H54 (cell line): ENCODE measurements at regions not wholly inside any gene's neighbourhood (a gene's known extent, or its start where the extent isn't known, plus 50 kb on each side); places are given as distances from the start of the nearest gene placed in this dataset.

Source experiments
- DNase-seq: peaks from one replicate; pipeline ENCODE4 v3.0.0; 2011; ENCODE audit warnings: low spot score, mixed read lengths; ENCODE audit not compliant: insufficient read length
- FAIRE-seq: peaks from 3 replicates; lab custom pipeline; 2011; peaks lifted over from hg19 to GRCh38; lab: Jason Lieb, UNC
- POLR2A ChIP-seq: IDR thresholded peaks from 2 replicates; pipeline ENCODE4 v1.6.1; 2011; ENCODE audit warnings: low read depth, mild to moderate bottlenecking, low read length

DNA sequence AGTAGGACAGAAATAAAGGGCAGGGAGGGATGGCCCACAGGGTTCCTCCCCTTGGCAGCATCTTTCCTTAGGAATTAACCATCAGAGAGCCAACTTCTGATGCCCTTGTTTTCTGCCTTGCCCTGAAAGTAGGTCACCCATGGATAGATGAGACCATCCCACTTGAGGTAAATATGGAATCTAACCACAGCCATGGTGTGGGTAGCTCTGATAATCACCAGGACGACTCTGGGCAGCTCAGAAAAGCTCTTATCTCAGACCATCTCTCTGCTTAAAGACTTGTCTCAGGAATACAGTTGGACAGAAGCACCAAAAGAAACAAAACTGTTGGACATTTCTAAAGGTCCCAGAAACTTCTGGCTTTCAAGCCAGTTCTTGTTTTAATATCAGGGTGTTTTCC is 101.4 kb upstream of the CELF4 start:
- FAIRE-seq (no peak), DNase-seq (no peak)
- no peak for TF ChIP-seq POLR2A

DNA sequence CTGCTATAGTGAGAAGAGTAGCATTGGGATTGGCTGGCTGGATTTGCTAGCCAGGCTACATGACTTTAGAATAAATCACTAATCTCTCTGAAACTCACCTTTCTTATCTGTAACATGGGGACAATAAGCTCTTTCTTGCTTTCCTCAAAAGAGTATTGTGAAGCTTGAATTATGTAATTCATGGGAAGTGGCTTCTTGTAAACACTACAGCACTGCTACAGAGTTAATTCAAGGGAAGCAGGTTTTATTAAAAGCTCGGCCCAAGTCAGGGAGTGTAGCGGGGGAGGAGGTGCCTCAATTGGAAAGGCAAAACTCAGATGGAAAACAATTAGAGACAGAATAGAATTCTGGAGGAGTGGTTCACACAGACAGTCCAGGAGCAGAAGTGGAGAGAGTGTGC is 100.9 kb upstream of the CELF4 start:
- no peak for TF ChIP-seq POLR2A
- no peak for DNase-seq
- no peak for FAIRE-seq

DNA sequence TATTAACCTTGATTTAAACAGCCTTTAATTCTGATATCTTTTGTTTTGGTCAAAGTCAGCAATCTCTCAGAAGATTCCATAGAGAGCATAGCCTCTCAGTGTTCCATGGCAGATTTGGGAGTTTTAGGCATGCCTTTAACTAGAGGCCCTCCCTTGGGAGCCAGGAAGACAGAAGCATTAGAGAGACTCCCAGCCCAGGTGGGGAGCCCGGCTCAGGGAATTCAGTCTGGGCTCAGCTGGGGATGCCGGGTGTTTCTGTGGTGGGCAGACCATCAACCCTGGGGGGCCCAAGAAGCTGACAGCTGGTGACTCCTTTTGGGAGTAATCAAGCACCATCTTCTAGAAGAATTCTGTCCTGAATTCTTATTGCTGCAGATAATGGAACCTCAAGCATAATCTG is 99.7 kb upstream of the CELF4 start:
- no peak for DNase-seq
- FAIRE-seq: no peak
- no peak for TF ChIP-seq POLR2A

DNA sequence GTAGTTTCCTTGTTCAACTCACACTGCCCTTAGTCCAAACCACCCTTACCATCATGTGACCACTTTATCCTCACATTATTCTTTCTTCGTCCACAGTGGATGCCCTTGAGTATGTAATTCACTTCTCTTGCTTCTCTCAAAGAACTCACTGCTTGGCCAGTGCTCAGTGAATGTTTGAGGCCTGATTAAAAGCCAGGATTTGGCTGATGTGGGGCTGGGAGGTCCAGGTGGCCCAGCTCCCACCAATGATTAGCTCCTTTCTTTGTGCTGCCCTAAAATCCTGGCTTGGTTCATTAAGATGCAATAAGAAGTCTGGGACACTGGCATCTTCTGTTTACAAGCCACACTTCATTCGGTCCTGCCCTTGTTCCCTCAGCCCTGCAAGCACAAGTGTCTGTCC is 97.8 kb upstream of the CELF4 start:
- no peak for TF ChIP-seq POLR2A
- no peak for DNase-seq
- FAIRE-seq: no peak

DNA sequence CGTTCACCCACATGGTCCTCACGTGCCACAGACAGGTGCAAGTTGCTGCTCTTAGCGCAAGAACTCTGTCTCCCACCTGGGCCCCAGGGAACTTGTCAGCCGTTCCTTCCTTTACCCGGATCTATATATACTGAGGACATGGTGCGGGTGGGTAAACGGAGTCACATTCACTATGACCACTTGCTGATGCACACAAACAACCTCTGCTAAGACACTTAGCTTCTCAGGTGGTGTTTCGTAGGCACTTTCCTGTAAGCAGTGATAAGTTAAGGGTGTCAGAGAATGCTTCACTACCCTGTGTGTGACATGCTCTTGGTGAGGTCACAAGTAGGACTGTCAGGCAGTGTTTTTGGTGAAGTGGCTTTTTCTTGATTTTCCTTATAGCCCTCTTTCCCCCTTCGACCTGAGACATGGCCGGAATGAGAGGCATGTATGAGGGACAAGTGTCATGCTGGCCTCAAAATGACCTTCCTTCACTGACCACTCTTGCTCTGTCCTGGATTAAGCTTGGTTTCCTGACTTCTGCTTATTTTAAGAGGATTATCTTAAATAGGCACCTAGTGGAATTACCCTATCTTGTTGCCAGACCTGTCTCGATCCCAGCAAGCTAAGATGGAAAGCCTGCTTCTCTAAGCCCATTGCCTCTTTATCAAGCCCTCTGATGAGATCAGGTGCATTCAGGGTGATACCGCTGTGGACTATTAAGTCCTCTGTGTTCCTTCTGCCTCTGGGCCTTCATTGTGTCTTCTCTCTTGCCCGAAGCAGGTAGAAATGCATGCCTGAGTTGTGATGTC is 97.1 kb upstream of the CELF4 start:
- no peak for DNase-seq
- TF ChIP-seq POLR2A: no peak
- FAIRE-seq: no peak

DNA sequence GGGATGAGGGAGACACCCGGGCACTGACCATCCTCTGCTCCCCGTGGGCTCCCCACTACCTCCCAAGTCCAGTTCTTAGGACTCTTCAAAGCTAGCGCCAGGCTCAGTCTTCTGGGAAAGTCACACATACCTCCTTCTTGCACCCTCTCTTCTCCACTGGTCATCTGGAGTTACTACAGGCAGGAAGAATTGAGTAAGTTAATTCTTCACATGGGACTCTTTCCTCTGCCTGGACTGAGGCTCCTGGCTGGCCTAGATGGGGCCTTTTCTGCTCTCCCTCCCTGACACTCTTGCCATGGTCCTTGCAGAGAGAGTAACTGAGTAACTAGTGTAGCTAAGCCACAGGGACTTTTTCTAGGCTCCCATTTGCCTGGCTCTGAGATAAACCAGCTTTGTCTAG is 96.5 kb upstream of the CELF4 start:
- FAIRE-seq: no peak
- no peak for DNase-seq
- no peak for TF ChIP-seq POLR2A

DNA sequence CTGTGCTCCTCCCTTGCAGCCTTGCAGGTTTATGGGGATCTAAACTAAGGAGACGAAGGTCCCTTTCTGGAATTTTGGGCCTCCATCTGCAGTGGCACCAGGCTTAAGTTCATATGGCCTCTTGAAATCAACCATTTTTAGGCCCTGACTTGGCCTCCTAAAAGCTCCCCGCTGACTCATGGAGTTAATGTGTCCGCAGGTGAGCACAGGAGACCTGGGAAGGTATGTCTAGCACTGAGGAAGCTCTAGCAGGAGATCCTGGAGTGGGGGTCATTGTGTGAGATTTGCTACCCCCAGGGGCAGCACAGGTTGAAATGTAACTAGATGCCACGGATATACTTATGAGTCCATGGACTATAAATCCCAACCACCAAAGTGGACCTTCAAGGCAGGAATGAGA is 95.9 kb upstream of the CELF4 start:
- TF ChIP-seq POLR2A: no peak
- DNase-seq (no peak), FAIRE-seq (no peak)

DNA sequence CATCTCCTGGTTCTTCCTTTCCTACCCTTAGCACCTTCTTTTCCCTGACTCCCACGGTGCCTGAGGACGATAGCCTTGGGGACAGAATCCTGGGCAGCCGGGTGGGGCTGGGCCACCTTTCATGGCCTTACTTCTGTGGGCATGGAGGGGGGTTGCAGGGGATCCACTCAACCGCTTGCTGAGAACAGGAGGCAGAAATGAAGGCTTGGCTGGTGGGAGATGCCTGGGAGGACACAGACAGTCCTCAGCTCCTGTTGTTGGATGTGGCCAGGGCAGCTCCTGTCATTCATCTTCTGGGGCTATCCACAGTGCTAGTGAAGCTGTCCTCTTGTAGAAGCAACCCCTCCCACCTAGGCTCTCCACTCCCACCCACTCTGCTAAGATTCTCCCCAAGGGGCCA is 95.5 kb upstream of the CELF4 start:
- FAIRE-seq: no peak

DNA sequence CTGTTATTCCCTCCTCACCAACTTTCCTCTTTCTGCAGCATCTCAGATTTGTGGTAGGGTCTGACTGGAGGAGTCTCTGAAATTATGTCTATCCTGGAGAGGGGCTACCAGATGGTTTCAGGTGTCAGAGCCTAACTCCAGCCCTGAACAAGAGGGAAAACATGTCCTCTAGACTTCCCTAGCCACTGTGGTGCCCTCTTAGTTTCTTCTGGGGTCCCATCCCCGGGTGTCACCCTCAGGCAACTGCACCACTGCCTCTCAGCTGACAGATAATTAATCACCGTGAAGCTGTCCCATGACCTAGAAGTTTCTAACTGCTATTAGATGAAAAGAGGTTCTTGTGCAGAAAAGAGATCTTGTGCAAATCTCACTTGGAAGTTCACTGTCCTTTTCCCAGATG is 95.1 kb upstream of the CELF4 start:
- DNase-seq (no peak), FAIRE-seq (no peak)
- no peak for TF ChIP-seq POLR2A

More for the DNA sequence above, 95.5 kb upstream of the CELF4 start:
- no peak for DNase-seq
- no peak for TF ChIP-seq POLR2A

DNA sequence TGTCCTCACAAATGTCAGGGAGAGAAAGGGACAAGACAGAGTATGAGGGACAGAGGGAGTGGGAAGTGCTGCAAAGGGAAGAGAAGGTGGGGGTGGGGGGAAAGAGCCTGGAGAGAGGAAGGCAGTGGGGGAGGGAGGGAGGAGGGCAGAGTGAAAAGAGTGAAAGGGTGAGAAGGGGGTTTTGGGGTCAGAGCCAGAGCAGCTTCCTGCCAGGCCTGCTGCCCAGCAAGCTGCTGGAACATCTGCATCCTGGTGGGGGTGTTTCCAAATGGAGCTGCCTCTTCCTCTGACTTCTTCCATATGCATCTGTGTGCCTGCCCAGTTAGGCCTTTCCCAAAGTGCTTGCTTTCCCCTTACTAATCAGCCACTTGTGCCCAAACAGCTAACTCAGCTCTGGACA is 94.3 kb upstream of the CELF4 start:
- TF ChIP-seq POLR2A: no peak
- DNase-seq (no peak), FAIRE-seq (no peak)

DNA sequence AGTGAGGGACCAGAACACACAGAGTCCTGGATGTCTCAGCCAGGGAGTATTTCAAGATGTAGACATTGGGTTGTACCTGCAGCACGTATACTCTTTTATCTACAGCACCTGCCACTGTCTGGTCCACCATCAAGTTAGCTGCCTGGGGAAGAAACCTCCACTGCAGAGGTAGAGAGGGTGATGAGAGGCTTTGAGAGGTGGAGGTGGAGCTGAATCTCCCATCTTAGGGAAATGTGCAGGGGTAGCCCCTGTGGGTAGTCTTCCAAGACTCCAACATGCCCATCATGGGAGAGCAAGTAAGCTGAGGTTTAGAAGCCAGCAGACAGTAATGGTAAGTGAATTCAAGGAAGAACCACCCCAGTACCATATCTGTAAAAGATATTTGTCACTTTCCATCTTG is 93.3 kb upstream of the CELF4 start:
- FAIRE-seq (no peak), DNase-seq (no peak)
- TF ChIP-seq POLR2A: no peak

DNA sequence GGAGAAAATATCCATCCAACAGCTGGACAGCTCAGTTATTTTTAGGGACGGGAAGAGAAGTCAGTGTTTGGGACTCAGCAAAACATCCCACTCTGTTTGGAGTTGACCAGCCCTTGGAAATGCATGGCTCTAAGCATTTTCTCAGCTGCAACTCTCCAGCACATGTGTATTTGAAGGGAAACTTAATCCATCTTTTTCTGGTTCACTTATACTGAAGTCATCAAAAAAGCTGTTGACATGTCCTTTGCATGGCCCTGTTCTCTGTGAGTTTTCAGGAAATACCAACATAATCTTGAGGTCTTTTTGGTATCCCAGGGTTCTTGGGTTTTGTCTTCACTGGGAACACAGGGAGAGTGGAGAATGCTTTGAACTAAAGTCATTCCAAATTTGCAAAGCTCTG is 91.9 kb upstream of the CELF4 start:
- no peak for FAIRE-seq
- DNase-seq: no peak

DNA sequence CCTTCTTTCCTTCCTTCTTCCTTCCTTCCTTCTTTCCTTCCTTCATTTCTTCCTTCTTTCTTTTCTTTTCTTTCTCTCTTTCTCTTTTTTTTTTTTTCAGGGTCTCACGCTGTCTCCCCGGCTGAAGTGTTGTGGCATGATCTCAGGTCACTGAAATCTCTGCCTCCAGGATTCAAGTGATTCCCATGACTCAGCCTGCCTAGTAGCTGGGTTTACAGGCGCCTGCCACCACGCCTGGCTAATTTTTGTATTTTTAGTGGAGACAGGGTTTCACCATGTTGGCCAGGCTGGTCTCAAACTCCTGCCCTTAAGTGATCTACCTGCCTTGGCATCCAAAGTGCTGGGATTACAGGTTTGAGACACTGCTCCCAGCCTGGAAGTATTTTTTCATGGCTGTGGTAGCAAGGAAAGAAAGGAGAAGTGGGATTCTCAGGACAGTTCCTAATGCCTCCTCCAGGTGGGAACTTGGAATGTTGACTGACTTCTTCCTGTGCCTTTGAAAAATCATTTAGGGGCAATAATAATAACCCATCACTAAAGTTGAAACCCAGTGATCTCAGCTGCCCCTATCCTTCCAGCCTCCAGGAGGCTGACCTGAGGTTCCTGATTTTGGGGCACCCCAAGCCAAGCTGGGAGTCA is 89.3 kb upstream of the CELF4 start:
- no peak for DNase-seq
- no peak for FAIRE-seq
- no peak for TF ChIP-seq POLR2A

More for the DNA sequence above, 91.9 kb upstream of the CELF4 start:
- no peak for TF ChIP-seq POLR2A

DNA sequence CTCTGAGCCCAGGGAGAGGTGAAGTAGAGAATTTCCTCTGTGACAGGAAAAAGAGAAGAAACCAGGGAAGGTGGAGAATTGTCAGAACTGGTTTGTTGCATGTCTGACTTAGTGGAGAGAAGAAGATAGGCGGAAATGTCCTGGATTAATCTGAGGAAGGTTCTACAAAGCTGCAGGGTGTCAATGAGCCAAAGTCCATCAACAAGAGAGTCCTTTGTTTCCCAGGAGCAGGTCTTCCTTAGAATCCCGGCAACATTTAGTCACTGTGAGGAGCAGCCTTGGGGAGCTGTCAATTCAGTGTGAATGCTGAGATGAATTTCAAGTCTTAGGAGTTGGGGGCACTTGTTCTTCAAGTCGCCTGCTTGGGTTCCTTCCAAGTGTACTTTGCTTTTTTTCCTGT is 88.4 kb upstream of the CELF4 start:
- no peak for FAIRE-seq
- no peak for TF ChIP-seq POLR2A
- no peak for DNase-seq

DNA sequence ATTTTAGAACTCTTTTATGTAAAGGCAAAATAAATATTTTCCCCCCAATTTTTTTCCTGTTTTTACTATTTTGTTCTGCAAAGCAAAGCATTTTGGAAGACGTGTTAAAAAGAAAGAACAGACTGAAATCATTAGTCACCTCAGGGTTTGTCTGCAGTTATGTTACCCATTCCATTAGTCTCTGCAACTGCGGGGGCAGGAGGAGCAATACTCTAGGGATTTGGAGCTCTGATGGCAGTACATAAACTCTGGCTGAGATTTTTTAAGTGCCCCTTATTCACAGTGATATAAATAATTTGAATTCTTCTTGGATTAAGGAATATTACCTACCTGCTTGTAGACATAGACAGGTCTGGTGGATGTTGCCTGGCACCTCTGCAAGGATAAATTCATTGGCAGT is 88.0 kb upstream of the CELF4 start:
- DNase-seq: no peak
- FAIRE-seq: no peak
- no peak for TF ChIP-seq POLR2A
